ENCODE measurements at regions not wholly inside any gene's neighbourhood (a gene's known extent, or its start where the extent isn't known, plus 50 kb on each side); places are given as distances from the start of the nearest gene placed in this dataset.

GRCh38 chr5:61881821-61882487, 424.1 kb upstream of the KIF2A start:
- TF ChIP-seq MAX (IDR thresholded peaks at IDR 0.05; ENCODE audit: insufficient read depth, insufficient read length) (no peak), POLR2A (IDR thresholded peaks at IDR 0.05; ENCODE audit: low read depth, low read length) (no peak), GATA2 (IDR thresholded peaks at IDR 0.05; ENCODE audit: insufficient read depth, insufficient read length, low read depth, low read length) (no peak), POLR2AphosphoS5 (IDR thresholded peaks at IDR 0.05; ENCODE audit: insufficient read depth, low read depth, low read length) (no peak), MYC (IDR thresholded peaks at IDR 0.05; ENCODE audit: low read depth, low read length) (no peak), FOS (IDR thresholded peaks at IDR 0.05; ENCODE audit: borderline replicate concordance, insufficient read depth, low read length) (no peak), JUN (IDR thresholded peaks at IDR 0.05; ENCODE audit: borderline replicate concordance, insufficient read depth, insufficient read length, low read depth) (no peak), EZH2 (IDR thresholded peaks at IDR 0.05; ENCODE audit: borderline replicate concordance, low read depth, low read length, severe bottlenecking) (no peak)
- Histone ChIP-seq H3K36me3 (ENCODE audit: control insufficient read depth in 2 of 2, extremely low read depth in 1 of 2, insufficient read depth in 2 of 2, low read length in 2 of 2) (no peaks in the 10 kb centered on the region), H3K79me2 (ENCODE audit: control insufficient read depth, insufficient read depth, low read length) (no peaks in the 10 kb centered on the region), H4K20me1 (replicated peaks; ENCODE audit: control insufficient read depth, extremely low read depth, insufficient read depth, low read length) (no peaks in the 10 kb centered on the region), H3K4me1 (ENCODE audit: control insufficient read depth, extremely low read depth, insufficient read depth, low read length) (no peaks in the 10 kb centered on the region), H3K9ac (replicated peaks; ENCODE audit: extremely low read depth, insufficient read depth, low read length) (no peak overlapping the region), H3K4me2 (ENCODE audit: insufficient read depth, low read length) (no peak overlapping the region), H2AFZ (ENCODE audit: low read depth, low read length) (no peak overlapping the region), H3K27ac (ENCODE audit: insufficient read depth, low read depth, low read length) (no peak overlapping the region), H3K4me3 (replicated peaks in 1 of 3; ENCODE audit: insufficient read depth in 1 of 3, low read depth in 1 of 3, low read length in 3 of 3) (no peak overlapping the region), H3K9me3 (replicated peaks; ENCODE audit: control insufficient read depth, insufficient read depth, low read length) (no peaks in the 10 kb centered on the region), H3K9me1 (replicated peaks; ENCODE audit: control insufficient read depth, extremely low read depth, insufficient read depth, low read length) (no peaks in the 10 kb centered on the region), H3K27me3 (ENCODE audit: control insufficient read depth in 2 of 2, insufficient read depth in 2 of 2, low read length in 2 of 2) (no peaks in the 10 kb centered on the region)
- intact Hi-C loops (cut with micrococcal nuclease) (no loop called here), dilution Hi-C loops (cut with MboI; ENCODE audit: extremely low pct_ligation_motif_present, low sequenced_read_pairs) (no loop called here)
- ChIA-PET CTCF (no interaction called here), POLR2A (no interaction called here)
- BruUV-seq (replicated peaks) = no TSS peak
- FAIRE-seq (no peak), DNase-seq (ENCODE audit: low read depth, low spot score) (no peak)
